Bone marrow (tissue), 2 donors: ENCODE measurements at regions not wholly inside any gene's neighbourhood (a gene's known extent, or its start where the extent isn't known, plus 50 kb on each side); places are given as distances from the start of the nearest gene placed in this dataset.

Experiments used
- DNase-seq, 2 donors: peaks; one replicate each; lab custom pipeline; 2025; lab: John Stamatoyannopoulos, UW

- DNase-seq: no peak
Observed at GRCh38 chr10:10958041-10958440, 59.6 kb upstream of the CELF2 start.

- no peak for DNase-seq
Observed at GRCh38 chr10:10959666-10960065, 58.0 kb upstream of the CELF2 start.

- DNase-seq: no peak
Observed at GRCh38 chr10:10960534-10960933, 57.1 kb upstream of the CELF2 start.

GRCh38 chr10:10961072-10961471, 56.6 kb upstream of the CELF2 start:
- no peak for DNase-seq

- DNase-seq: no peak
Observed at GRCh38 chr10:10967029-10967428, 50.6 kb upstream of the CELF2 start.

- no peak for DNase-seq
Observed at GRCh38 chr10:10967581-10968256, 50.0 kb upstream of the CELF2 start.
